Stimulated activated CD8-positive, alpha-beta memory T cell treated with anti-CD3 and anti-CD28 coated beads, Interleukin-12 subunit alpha, Interleukin-12 subunit beta, amount 100 ng/mL, for 1 hour (primary cell): ENCODE measurements at regions not wholly inside any gene's neighbourhood (a gene's known extent, or its start where the extent isn't known, plus 50 kb on each side); places are given as distances from the start of the nearest gene placed in this dataset.
"Not testable (repeated sequence)": the region's sequence is repeated elsewhere in the genome, so short reads cannot be mapped to it uniquely, and the experiment has no call there.

Source experiments
- DNase-seq: peaks from one replicate; pipeline ENCODE4 v3.0.0-alpha.2; 2020; ENCODE audit warnings: low read depth

GRCh38 chr6:166806217-166806838 is 150.0 kb downstream of the RNASET2 start:
- DNase-seq: no peak

- DNase-seq: no peak
Observed at GRCh38 chr6:166803471-166803870, 152.9 kb downstream of the RNASET2 start.

GRCh38 chr6:166802401-166802800 is 153.9 kb downstream of the RNASET2 start:
- DNase-seq: no peak

- no peak for DNase-seq
Observed at GRCh38 chr6:166800137-166800536, 156.2 kb downstream of the RNASET2 start.

GRCh38 chr6:166798652-166799051 is 157.7 kb downstream of the RNASET2 start:
- DNase-seq: no peak

- no peak for DNase-seq
Observed at GRCh38 chr6:166796610-166797009, 159.7 kb downstream of the RNASET2 start.

GRCh38 chr6:166795879-166796278 is 160.5 kb downstream of the RNASET2 start:
- DNase-seq: no peak

GRCh38 chr6:166790808-166791207 is 163.8 kb upstream of the RPS6KA2 start:
- not testable (repeated sequence) for DNase-seq

- not testable (repeated sequence) for DNase-seq
Observed at GRCh38 chr6:166788846-166789529, 161.9 kb upstream of the RPS6KA2 start.

GRCh38 chr6:166786704-166787293 is 159.7 kb upstream of the RPS6KA2 start:
- no peak for DNase-seq

GRCh38 chr6:166785131-166785530 is 158.1 kb upstream of the RPS6KA2 start:
- no peak for DNase-seq

GRCh38 chr6:166784691-166785090 is 157.6 kb upstream of the RPS6KA2 start:
- no peak for DNase-seq

GRCh38 chr6:166782520-166782919 is 155.5 kb upstream of the RPS6KA2 start:
- no peak for DNase-seq

GRCh38 chr6:166781331-166781730 is 154.3 kb upstream of the RPS6KA2 start:
- DNase-seq: no peak

GRCh38 chr6:166779963-166780683 is 153.1 kb upstream of the RPS6KA2 start:
- DNase-seq: no peak

- DNase-seq: no peak
Observed at GRCh38 chr6:166779381-166779780, 152.3 kb upstream of the RPS6KA2 start.

GRCh38 chr6:166778776-166779175 is 151.7 kb upstream of the RPS6KA2 start:
- no peak for DNase-seq

GRCh38 chr6:166778046-166778445 is 151.0 kb upstream of the RPS6KA2 start:
- no peak for DNase-seq

- no peak for DNase-seq
Observed at GRCh38 chr6:166777096-166777630, 150.1 kb upstream of the RPS6KA2 start.

- DNase-seq: no peak
Observed at GRCh38 chr6:166776571-166776970, 149.5 kb upstream of the RPS6KA2 start.

GRCh38 chr6:166775923-166776220 is 148.8 kb upstream of the RPS6KA2 start:
- no peak for DNase-seq

GRCh38 chr6:166775180-166775922 is 148.3 kb upstream of the RPS6KA2 start:
- DNase-seq: peak; percentile 55
